Daoy (cell line): ENCODE measurements at regions not wholly inside any gene's neighbourhood (a gene's known extent, or its start where the extent isn't known, plus 50 kb on each side); places are given as distances from the start of the nearest gene placed in this dataset.
A peak's percentile ranks its signal among the peaks of the same experiment; 100 is the strongest.

Experiments
- DNase-seq: peaks from one replicate; pipeline ENCODE4 v3.0.0-alpha.2; 2015; ENCODE audit warnings: low read depth

GRCh38 chr6:125544819-125545218 is 204.6 kb upstream of the HEY2 start:
- no peak for DNase-seq

- peak; percentile 23 for DNase-seq
Measured at GRCh38 chr6:125546841-125547251, 202.6 kb upstream of the HEY2 start.

- DNase-seq, result no peak
Measured at GRCh38 chr6:125547381-125547780, 202.1 kb upstream of the HEY2 start.

GRCh38 chr6:125549202-125549884 is 200.1 kb upstream of the HEY2 start:
- no peak for DNase-seq

- no peak for DNase-seq
Measured at GRCh38 chr6:125550892-125551291, 198.5 kb upstream of the HEY2 start.

GRCh38 chr6:125552819-125553218 is 196.6 kb upstream of the HEY2 start:
- no peak for DNase-seq

GRCh38 chr6:125554456-125554855 is 195.0 kb upstream of the HEY2 start:
- DNase-seq, result no peak

GRCh38 chr6:125558241-125558843 is 191.1 kb upstream of the HEY2 start:
- no peak for DNase-seq

- DNase-seq, result no peak
Measured at GRCh38 chr6:125558907-125559306, 190.5 kb upstream of the HEY2 start.

GRCh38 chr6:125562156-125562555 is 187.3 kb upstream of the HEY2 start:
- no peak for DNase-seq

- DNase-seq, result no peak
Measured at GRCh38 chr6:125564941-125565340, 184.5 kb upstream of the HEY2 start.

- no peak for DNase-seq
Measured at GRCh38 chr6:125567407-125567806, 182.0 kb upstream of the HEY2 start.

- no peak for DNase-seq
Measured at GRCh38 chr6:125568609-125569008, 180.8 kb upstream of the HEY2 start.

- DNase-seq, result peak; percentile 51
Measured at GRCh38 chr6:125570526-125570925, 178.9 kb upstream of the HEY2 start.

- DNase-seq, result no peak
Measured at GRCh38 chr6:125571207-125571755, 178.2 kb upstream of the HEY2 start.

GRCh38 chr6:125574604-125575003 is 174.8 kb upstream of the HEY2 start:
- DNase-seq, result no peak

GRCh38 chr6:125577124-125577662 is 172.2 kb upstream of the HEY2 start:
- DNase-seq, result no peak

- peak; percentile 55 for DNase-seq
Measured at GRCh38 chr6:125584468-125584939, 164.9 kb upstream of the HEY2 start.

- DNase-seq, result no peak
Measured at GRCh38 chr6:125585470-125585869, 164.0 kb upstream of the HEY2 start.

- peak; percentile 63 for DNase-seq
Measured at GRCh38 chr6:125586074-125586473, 163.4 kb upstream of the HEY2 start.

GRCh38 chr6:125586605-125587004 is 162.8 kb upstream of the HEY2 start:
- no peak for DNase-seq

GRCh38 chr6:125587666-125588632 is 161.5 kb upstream of the HEY2 start:
- no peak for DNase-seq
